H1 (cell line): ENCODE measurements at regions not wholly inside any gene's neighbourhood (a gene's known extent, or its start where the extent isn't known, plus 50 kb on each side); places are given as distances from the start of the nearest gene placed in this dataset.

ENCODE experiments used
- BACH1 ChIP-seq: IDR thresholded peaks from 2 replicates; pipeline ENCODE4 v1.6.1; 2012; ENCODE audit warnings: low read length, improper control_type of control experiment
- CHD1 ChIP-seq: IDR thresholded peaks from 2 replicates; pipeline ENCODE4 v1.6.1; 2012; ENCODE audit warnings: low read depth, low read length, improper control_type of control experiment
- CHD2 ChIP-seq: IDR thresholded peaks from 2 replicates; pipeline ENCODE4 v1.6.1; 2012; ENCODE audit warnings: low read length, improper control_type of control experiment
- CTCF ChIP-seq, 3 experiments: IDR thresholded peaks; 1 replicate in 2 of 3; 2 replicates in 1 of 3; pipeline versions ENCODE4 v1.5.1 to v1.6.1; 2011; ENCODE audit warnings: low read length in 3 of 3, mild to moderate bottlenecking in 3 of 3, inconsistent platforms in 2 of 3, low read depth in 1 of 3, moderate library complexity in 1 of 3; ENCODE audit not compliant: insufficient read depth in 1 of 3; ENCODE audit errors: control extremely low read depth in 1 of 3
- EZH2 ChIP-seq: fragments of 200-600 bp; sonication (generic); IDR thresholded peaks from 2 replicates; pipeline ENCODE4 v1.7.1; 2012; ENCODE audit warnings: low read depth, mild to moderate bottlenecking, moderate library complexity, low read length, inconsistent platforms; ENCODE audit not compliant: severe bottlenecking
- JUN ChIP-seq: IDR thresholded peaks from 2 replicates; pipeline ENCODE4 v1.6.1; 2011; ENCODE audit warnings: low read depth, mild to moderate bottlenecking, improper control_type of control experiment, low read length
- MAX ChIP-seq: IDR thresholded peaks from 2 replicates; pipeline ENCODE4 v1.6.1; 2012; ENCODE audit warnings: inconsistent platforms
- POLR2A ChIP-seq, 2 experiments: IDR thresholded peaks; 1 replicate in 1 of 2; 2 replicates in 1 of 2; pipeline ENCODE4 v1.6.1; 2011; ENCODE audit warnings: low read depth in 2 of 2, low read length in 2 of 2, mild to moderate bottlenecking in 2 of 2; ENCODE audit errors: control extremely low read depth in 1 of 2
- POLR2AphosphoS5 ChIP-seq: IDR thresholded peaks from 2 replicates; pipeline ENCODE4 v1.6.1; 2011; ENCODE audit warnings: low read depth, low read length
- POU5F1 ChIP-seq: IDR thresholded peaks from 2 replicates; pipeline ENCODE4 v1.6.1; 2011; ENCODE audit warnings: low read depth, mild to moderate bottlenecking, low read length, moderate library complexity
- SIN3A ChIP-seq, 2 experiments: IDR thresholded peaks in 1 of 2; conservative IDR thresholded peaks in 1 of 2; 2 replicates each; pipeline ENCODE4 v1.6.1; 2011 to 2012; ENCODE audit warnings: low read length in 2 of 2, improper control_type of control experiment in 1 of 2, low read depth in 1 of 2, mild to moderate bottlenecking in 1 of 2
- TCF12 ChIP-seq: IDR thresholded peaks from 2 replicates; pipeline ENCODE4 v1.6.1; 2011; ENCODE audit warnings: low read depth, mild to moderate bottlenecking, low read length
- TEAD4 ChIP-seq: IDR thresholded peaks from 2 replicates; pipeline ENCODE4 v1.6.1; 2012; ENCODE audit warnings: low read depth, low read length, inconsistent platforms, mixed read lengths

GRCh38 chr7:125592331-125592730 is 662.7 kb upstream of the POT1 start:
- TF ChIP-seq TEAD4 (no peak), CTCF (IDR thresholded peaks at IDR 0.05; ENCODE audit: control extremely low read depth in 1 of 3, insufficient read depth in 1 of 3, low read depth in 1 of 3, low read length in 3 of 3) (no peak), EZH2 (no peak), MAX (no peak), POLR2A (IDR thresholded peaks at IDR 0.05; ENCODE audit: control extremely low read depth in 1 of 2, low read depth in 2 of 2, low read length in 2 of 2) (no peak), SIN3A (conservative IDR thresholded peaks at IDR 0.05 in 1 of 2, IDR thresholded peaks at IDR 0.05 in 1 of 2; ENCODE audit: low read depth in 1 of 2, low read length in 2 of 2) (no peak), TCF12 (no peak), POLR2AphosphoS5 (no peak), JUN (no peak), BACH1 (no peak), CHD1 (no peak), CHD2 (no peak), POU5F1 (no peak)
